ENCODE measurements at regions not wholly inside any gene's neighbourhood (a gene's known extent, or its start where the extent isn't known, plus 50 kb on each side); places are given as distances from the start of the nearest gene placed in this dataset.

- no peak overlapping the region for H3K27ac ChIP-seq
- no peaks in the 10 kb centered on the region for H3K27me3 ChIP-seq
- TF ChIP-seq CTCF (IDR thresholded peaks at IDR 0.05) (no peak), POLR2A (IDR thresholded peaks at IDR 0.05) (no peak), EP300 (IDR thresholded peaks at IDR 0.05) (no peak), POLR2AphosphoS5 (IDR thresholded peaks at IDR 0.05) (no peak)
- DNase-seq (peak in 1 of 2 donors; percentile 56), ATAC-seq (ENCODE audit: low FRiP score in 2 of 2) (no peak)
- H3K9me3 ChIP-seq, result no peaks in the 10 kb centered on the region
- H3K36me3 ChIP-seq, result no peaks in the 10 kb centered on the region
- H3K4me3 ChIP-seq, result no peak overlapping the region
- 62 to 70% methylated on average over 6 to 7 of the region's 10 CpGs for WGBS, 2 donors
- no peaks in the 10 kb centered on the region for H3K4me1 ChIP-seq
Measured at GRCh38 chr13:53783471-53783870, 754.9 kb downstream of the OLFM4 start.

- Histone ChIP-seq H3K4me3 (no peak overlapping the region), H3K27me3 (no peaks in the 10 kb centered on the region), H3K27ac (no peak overlapping the region), H3K36me3 (no peaks in the 10 kb centered on the region), H3K4me1 (no peaks in the 10 kb centered on the region), H3K9me3 (no peaks in the 10 kb centered on the region)
- ATAC-seq (ENCODE audit: low FRiP score in 2 of 2) (no peak), DNase-seq (no peak)
- TF ChIP-seq POLR2AphosphoS5 (IDR thresholded peaks at IDR 0.05) (no peak), CTCF (IDR thresholded peaks at IDR 0.05) (no peak), POLR2A (IDR thresholded peaks at IDR 0.05) (no peak)
- 46 to 57% methylated on average over 3 of the region's 3 CpGs for WGBS, 2 donors
Measured at GRCh38 chr13:53788286-53788685, 759.7 kb downstream of the OLFM4 start.

GRCh38 chr13:53800011-53800410 is 771.4 kb downstream of the OLFM4 start:
- H3K27me3 ChIP-seq, result no peaks in the 10 kb centered on the region
- no peaks in the 10 kb centered on the region for H3K4me1 ChIP-seq
- WGBS, 2 donors, result 85 to 93% methylated on average over 5 of the region's 5 CpGs
- H3K9me3 ChIP-seq, result no peaks in the 10 kb centered on the region
- no peak for DNase-seq
- TF ChIP-seq POLR2A (IDR thresholded peaks at IDR 0.05) (no peak), CTCF (IDR thresholded peaks at IDR 0.05) (no peak), POLR2AphosphoS5 (IDR thresholded peaks at IDR 0.05) (no peak), EP300 (IDR thresholded peaks at IDR 0.05) (no peak)
- no peak overlapping the region for H3K4me3 ChIP-seq
- H3K36me3 ChIP-seq, result no peaks in the 10 kb centered on the region
- ATAC-seq (ENCODE audit: low FRiP score in 2 of 2), result no peak
- no peak overlapping the region for H3K27ac ChIP-seq

- H3K4me3 ChIP-seq, result no peak overlapping the region
- H3K27me3 ChIP-seq, result no peaks in the 10 kb centered on the region
- H3K9me3 ChIP-seq, result no peaks in the 10 kb centered on the region
- TF ChIP-seq EP300 (IDR thresholded peaks at IDR 0.05) (no peak), CTCF (IDR thresholded peaks at IDR 0.05) (no peak), POLR2AphosphoS5 (IDR thresholded peaks at IDR 0.05) (no peak), POLR2A (IDR thresholded peaks at IDR 0.05) (no peak)
- no peak for DNase-seq
- 41 to 47% methylated on average over 3 of the region's 3 CpGs for WGBS, 2 donors
- no peaks in the 10 kb centered on the region for H3K4me1 ChIP-seq
- ATAC-seq (ENCODE audit: low FRiP score in 2 of 2), result no peak
- H3K27ac ChIP-seq, result no peak overlapping the region
- H3K36me3 ChIP-seq, result no peaks in the 10 kb centered on the region
Measured at GRCh38 chr13:53807251-53807834, 778.7 kb downstream of the OLFM4 start.

- no peak for ATAC-seq (ENCODE audit: low FRiP score in 2 of 2)
- Histone ChIP-seq H3K27me3 (no peaks in the 10 kb centered on the region), H3K9me3 (no peaks in the 10 kb centered on the region), H3K27ac (no peak overlapping the region), H3K4me3 (no peak overlapping the region), H3K36me3 (no peaks in the 10 kb centered on the region), H3K4me1 (no peaks in the 10 kb centered on the region)
- TF ChIP-seq CTCF (IDR thresholded peaks at IDR 0.05) (no peak), POLR2AphosphoS5 (IDR thresholded peaks at IDR 0.05) (no peak), EP300 (IDR thresholded peaks at IDR 0.05) (no peak), POLR2A (IDR thresholded peaks at IDR 0.05) (no peak)
- peak in 1 of 2 donors; percentile 16 for DNase-seq
- WGBS, 2 donors, result 92 to 94% methylated on average over 10 of the region's 10 CpGs
Measured at GRCh38 chr13:53821632-53822031, 793.0 kb downstream of the OLFM4 start.

All from upper lobe of left lung (tissue), 6 donors.